Gastrocnemius medialis (tissue), 4 donors: ENCODE measurements at regions not wholly inside any gene's neighbourhood (a gene's known extent, or its start where the extent isn't known, plus 50 kb on each side); places are given as distances from the start of the nearest gene placed in this dataset.

ENCODE experiments used
- POLR2A ChIP-seq, 2 donors: fragments of 450-650 bp; IDR thresholded peaks; one replicate each; pipeline ENCODE4 v1.6.1; 2017; ENCODE audit warnings: antibody characterized with exemption in 2 of 2, mild to moderate bottlenecking in 2 of 2, moderate library complexity in 2 of 2
- TF ChIP-seq, protein P1 (sequence below), 5 experiments: fragments of 450-650 bp in 3 of 5; fragments of 200-600 bp in 2 of 5; sonication (generic) in 2 of 5; IDR thresholded peaks in 4 of 5; conservative IDR thresholded peaks in 1 of 5; 1 replicate in 4 of 5; 2 replicates in 1 of 5; pipeline ENCODE4 v1.5.1; 2016 to 2019; ENCODE audit warnings: antibody characterized with exemption in 5 of 5, mild to moderate bottlenecking in 3 of 5, moderate library complexity in 3 of 5

DNA sequence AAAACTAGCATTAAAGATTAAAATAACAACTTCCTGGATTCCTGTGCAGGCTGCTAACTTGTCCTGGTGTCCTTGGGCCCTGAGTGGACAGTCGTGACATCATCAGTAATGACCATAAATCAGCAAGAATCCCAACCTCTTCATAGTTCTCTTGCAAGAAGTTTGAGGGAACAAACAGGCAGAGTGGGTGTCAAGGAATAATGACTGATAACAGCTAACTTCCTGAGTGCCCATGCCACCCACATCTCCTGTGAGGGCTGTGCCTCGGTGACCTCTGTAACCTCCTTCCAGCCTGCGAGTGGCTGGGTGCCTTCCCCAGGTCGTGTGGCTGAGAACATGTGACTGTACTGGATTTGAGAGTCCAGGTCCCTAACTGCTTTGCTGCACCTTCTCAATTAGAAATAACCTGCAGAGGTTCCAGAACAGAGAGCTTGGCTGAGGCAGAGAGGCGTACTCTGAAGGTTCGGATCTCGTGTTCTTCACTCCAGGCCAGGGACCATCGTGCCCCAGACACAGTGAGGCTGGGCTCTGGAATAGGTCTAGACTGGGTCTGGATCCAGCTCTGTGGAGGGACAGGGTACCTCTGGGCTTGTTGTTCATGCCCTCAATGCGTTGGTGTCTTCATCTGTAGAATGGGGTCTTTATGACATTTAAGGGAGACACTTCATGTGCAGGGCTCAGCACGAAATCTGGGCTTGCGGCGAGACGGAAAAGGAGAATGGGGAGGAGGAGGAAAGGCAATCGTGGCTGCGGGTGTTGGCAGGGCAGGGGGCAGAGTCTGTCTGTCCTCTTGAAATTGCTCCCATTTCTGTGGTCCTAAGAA is 313.1 kb upstream of the ZNF32 start:
- no peak for TF ChIP-seq POLR2A (IDR thresholded peaks at IDR 0.05)
- TF ChIP-seq, protein P1, sequence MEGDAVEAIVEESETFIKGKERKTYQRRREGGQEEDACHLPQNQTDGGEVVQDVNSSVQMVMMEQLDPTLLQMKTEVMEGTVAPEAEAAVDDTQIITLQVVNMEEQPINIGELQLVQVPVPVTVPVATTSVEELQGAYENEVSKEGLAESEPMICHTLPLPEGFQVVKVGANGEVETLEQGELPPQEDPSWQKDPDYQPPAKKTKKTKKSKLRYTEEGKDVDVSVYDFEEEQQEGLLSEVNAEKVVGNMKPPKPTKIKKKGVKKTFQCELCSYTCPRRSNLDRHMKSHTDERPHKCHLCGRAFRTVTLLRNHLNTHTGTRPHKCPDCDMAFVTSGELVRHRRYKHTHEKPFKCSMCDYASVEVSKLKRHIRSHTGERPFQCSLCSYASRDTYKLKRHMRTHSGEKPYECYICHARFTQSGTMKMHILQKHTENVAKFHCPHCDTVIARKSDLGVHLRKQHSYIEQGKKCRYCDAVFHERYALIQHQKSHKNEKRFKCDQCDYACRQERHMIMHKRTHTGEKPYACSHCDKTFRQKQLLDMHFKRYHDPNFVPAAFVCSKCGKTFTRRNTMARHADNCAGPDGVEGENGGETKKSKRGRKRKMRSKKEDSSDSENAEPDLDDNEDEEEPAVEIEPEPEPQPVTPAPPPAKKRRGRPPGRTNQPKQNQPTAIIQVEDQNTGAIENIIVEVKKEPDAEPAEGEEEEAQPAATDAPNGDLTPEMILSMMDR (IDR thresholded peaks at IDR 0.05 in 4 of 5, conservative IDR thresholded peaks at IDR 0.05 in 1 of 5), result no peak
